ENCODE measurements at regions not wholly inside any gene's neighbourhood (a gene's known extent, or its start where the extent isn't known, plus 50 kb on each side); places are given as distances from the start of the nearest gene placed in this dataset.
A peak's percentile ranks its signal among the peaks of the same experiment; 100 is the strongest.

DNA sequence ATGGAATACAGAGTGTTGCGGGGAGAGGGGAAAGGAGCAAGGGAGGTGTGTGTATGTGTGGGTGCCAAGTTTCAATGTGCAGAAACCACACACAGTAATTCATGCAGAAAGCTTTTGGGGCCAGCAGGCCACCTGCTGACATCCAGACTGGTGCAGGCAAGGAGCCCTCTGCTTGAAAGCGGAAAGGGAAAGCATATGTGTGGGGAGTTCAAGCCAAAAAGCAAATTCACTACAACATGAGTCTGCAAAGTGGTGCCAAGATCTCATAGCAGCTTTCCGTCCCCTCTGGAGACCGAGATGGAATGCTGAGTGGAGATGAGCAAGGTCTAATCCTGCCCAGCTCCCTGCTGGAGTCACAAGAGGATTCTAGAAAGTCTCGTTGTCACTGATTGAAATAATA, 159.7 kb upstream of the VLDLR start:
- DNase-seq = no peak

DNA sequence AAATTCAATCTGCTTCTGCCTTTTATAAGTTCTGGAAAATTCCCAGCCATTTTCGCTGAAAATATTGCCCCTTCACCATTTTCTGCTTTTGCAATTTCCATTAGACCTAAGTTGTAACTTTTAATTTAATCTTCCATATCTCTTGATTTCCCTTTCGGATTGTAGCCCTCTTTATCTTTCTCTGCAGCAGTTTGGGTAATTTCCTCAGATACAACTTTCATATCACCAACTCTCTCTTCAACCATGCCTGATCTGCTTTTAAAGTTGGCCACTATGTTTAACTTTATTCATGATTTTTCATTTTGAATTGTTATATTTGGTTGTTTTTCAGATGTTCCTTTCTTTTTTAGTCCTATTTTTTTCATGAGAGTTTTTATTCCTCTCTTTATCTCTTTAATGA, 157.0 kb upstream of the VLDLR start:
- no peak for DNase-seq

DNA sequence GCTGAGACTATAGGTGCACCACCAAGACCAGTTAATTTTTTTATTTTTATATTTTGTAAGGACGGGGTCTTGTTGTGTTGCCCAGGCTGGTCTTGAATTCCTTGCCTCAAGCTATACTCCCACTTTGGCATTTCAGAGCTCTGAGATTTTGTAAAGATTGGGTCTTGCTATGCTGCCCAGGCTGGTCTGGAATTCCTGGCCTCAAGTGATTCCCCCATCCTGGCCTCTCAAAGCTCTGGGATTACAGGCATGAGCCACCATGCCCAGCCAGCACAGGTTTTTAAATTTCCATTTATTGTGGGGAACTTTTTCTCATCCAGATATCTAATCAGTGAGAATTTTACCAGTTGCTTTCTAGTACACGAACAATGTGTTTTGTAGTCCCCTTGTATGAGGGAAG, 156.1 kb upstream of the VLDLR start:
- DNase-seq = no peak

DNA sequence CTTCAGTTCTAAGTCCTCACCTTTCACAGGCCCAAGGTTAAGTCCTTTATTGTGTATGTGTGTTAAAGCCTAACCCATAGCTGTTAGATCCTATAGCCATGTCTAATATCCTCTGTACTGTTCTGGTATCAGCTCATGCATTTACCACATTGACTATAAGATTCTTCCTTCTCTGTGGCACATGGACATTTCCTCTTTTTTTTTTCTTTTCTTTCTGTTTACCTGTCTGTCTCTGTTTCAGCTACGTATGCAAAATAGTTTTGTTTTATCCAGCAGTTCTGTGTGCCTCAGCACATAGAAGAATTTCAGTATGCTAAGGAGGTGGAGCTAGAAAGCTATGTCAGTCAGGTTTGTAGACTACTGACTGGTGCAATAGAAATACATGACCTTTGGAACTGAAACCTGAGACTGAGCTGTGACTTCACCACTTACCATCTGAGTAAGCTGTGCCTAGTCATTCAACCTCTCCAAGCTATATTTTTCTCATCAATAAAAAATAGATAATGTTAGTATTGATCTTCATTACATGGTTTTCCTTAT, 155.6 kb upstream of the VLDLR start:
- DNase-seq = no peak

DNA sequence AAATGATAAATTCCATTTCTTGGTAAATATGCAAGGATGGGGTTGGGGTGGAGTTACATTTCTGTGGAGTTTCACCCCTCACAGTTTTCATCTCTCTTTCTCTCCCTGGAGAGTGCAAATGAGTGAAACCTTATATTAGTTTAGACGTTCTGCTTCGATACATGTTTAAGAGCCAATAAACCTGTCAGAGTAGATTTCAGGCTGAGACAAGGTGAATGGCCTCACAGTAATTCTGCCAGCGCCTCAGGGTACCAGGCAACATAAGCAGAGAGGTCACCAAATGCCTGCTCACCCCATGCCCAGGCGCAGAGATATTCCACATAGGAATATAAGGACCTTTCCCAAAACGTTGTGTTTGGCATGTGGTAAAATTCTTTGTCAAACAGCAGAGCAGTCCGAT, 154.9 kb upstream of the VLDLR start:
- no peak for DNase-seq

DNA sequence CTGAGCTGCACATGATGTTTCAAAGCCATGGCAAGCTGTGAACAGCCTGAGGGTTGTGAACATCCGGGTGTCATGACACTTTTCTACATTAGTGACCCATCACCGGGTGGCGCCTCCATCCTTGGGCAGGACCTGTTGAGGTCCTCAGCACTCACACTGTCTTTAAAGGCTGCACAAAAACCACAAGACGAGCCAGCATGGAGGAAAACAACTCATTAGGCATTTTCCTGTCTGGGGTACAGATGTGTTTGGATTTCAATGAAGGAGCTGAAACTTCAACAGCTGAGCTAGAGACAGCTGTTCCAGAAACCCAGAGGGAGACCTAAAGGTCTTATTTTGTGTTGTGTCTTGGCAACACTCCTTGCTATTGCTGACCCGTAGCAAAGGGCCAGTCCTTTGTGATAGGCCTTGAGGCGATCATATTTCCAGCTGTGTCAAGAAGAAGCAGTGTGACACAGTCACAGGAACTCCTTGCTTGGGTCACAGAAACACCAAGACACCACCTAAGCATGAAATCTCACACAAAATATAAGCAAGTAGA, 151.8 kb upstream of the VLDLR start:
- no peak for DNase-seq

DNA sequence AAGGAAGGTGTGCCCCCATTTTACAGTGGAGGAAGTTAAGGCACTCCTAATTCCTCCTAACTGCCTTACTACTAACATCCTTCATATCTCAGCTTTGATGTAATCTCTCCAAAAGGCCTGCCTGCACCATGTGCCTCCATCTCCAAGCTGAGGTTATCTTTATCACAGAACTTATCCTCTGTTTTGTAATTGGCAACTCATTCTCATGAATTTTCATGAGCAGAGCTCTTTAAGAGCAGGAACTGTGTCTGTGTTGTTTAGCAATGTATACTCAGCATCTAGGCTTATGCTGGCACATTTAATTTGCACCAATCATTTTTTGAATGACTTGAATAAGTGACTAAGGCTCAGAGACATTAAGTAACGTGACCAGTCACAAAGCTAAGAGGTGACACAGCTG, 147.9 kb upstream of the VLDLR start:
- DNase-seq = no peak

DNA sequence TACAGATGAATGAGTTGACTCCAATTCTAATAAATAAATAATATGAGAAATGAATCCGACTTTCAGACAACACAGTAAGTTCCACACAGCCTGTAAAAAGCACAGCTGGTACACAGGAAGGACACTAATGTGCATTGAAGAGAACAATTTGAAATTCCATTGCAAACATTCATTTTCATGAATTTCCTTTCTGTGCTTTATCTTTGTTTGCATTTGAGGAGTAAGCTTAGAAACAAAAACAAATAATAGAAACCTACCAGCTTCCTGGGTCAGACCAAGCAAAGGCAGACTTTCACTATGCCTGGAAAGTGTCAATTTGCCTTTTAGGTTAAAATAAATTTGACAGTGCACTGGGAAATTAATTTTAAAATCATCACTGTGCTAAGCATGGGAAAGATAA, 143.8 kb upstream of the VLDLR start:
- DNase-seq = peak; percentile 39

DNA sequence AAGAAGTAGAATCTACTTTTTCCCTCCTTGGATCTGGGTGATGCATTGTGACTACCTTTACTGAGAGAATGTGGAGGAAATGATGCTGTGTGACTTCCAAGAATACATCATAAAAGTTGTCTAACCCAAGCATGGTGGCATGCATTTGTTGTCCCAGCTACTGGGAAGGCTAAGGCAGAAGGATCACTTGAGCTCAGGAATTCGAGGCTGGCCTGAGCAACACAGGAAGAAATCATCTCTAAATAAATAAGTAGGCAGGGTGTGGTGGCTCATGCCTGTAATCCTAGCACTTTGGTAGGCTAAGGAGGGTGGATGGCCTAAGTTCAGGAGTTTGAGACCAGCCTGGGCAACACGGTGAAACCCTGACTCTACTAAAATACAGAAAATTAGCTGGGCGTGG, 143.2 kb upstream of the VLDLR start:
- DNase-seq = no peak

DNA sequence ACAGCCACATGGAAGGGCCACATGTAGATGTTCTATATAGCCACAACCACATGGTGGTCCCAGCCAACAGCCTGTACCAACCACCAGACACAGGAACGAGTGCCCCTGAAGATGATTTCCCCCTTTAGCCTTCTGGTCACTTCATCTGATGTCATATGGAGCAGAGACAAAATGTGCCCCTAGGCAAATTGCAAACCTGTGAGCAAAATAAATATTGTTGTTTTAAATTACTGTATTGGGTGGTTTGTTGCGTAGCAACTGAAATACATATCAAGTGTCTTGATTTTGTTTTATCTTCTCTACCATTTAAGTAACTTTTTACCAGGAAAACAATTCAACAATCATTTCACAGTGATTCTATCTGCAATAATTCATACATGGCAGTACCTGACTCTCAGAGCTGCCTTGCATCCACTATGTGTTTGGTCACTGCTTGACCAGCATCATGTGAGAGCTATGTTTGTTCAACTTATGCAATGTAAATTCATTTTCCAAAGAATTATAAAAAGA, 142.5 kb upstream of the VLDLR start:
- no peak for DNase-seq

DNA sequence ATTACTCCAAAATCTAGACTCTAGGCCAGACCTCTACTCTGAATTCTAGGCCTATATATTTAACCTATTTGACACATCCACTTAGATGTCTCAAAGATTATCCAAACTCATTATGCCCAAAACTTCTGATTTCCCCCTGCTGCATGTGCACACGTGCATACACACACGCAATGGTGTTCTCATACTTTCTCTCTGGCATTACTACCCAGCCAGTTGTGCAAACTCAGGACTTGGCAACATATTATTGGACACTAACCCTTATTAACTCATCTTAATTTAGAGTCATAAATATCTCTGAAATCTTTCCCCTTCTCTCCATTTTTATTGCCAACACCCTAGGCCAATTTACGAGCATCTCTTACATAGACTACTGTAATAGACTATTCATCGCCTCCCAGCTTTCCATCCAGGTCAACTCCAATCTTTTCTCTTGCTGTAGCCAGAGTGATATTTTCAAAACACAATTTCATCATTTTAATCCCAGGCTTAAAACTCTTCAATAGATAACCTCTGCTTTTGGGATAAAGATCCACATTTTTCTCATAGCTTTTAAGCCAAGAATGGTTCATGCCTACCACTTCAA, 141.2 kb upstream of the VLDLR start:
- DNase-seq = no peak

DNA sequence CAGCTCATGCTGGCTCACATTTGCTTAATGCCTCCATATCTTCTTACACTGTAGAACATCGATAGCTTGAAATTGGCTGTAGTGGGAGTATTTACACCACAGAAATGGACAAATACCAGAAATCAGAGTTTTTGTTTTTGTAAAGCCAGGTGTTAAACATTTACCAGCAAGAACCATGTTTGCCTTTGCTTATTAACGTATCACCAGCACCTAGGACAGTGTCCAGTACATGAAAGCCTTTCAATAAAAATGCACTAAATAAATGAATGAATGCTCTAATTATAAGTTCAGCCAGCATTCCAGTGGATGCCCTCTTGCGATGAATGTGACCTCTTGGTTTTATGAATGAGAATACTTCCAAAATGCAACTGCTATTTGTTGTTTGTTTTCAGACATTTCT, 140.4 kb upstream of the VLDLR start:
- no peak for DNase-seq

DNA sequence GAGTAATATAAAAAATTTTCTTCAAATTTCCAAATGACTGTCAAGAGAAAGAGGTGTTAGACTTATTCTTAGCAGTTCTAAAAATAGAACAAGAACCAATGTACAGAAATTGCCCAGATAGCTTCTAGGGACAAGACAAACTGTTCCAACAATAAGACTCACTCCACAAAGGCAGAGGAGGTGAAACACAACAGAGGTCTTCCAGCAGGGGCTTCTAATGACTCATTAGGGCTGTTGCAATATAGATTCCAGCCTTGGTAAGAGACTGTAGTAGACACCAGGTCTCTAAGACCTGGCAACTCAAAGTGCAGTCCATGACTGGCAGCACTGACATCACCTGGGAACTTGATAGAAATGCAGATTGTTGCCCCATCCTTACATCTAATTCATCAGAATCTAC, 134.6 kb upstream of the VLDLR start:
- DNase-seq = no peak

DNA sequence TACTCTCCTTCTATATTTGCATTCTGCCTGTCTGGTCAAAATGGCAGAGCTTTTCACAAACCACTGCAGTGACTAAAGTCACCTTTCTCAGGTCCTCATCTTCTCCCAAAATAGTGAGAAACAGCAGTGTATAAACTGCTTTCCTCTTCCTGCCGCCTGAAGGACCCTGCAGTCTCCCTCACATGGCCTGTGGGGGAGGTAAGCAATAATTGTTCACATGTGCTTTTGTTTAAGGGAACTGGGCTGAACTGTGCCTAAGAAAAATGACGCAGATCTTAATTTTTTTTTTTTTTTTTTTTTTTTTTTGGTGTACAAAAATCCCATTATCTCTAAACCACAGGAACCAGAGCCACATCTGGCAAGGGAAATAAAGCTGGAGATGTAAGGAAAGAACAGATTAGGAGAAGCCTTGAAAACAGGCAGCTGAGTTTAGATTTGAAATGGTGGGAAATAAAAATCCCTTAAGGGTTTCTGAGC, 131.7 kb upstream of the VLDLR start:
- no peak for DNase-seq

DNA sequence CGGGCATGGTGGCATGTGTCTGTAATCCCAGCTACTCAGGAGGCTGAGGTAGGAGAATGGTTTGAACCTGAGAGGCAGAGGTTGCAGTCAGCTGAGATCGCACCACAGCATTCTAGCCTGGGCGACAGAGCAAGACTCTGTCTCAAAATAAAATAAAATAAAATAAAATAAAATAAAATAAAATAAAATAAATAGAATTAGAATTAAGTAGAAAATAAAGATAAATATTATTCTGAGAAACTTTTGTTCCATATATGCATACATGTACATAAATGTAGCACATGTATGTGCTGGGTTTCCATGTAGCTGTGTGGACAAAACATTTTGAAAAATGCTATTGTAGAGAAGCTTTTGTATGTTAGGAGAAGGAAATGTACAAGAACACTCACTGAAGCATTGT, 129.4 kb upstream of the VLDLR start:
- no peak for DNase-seq

DNA sequence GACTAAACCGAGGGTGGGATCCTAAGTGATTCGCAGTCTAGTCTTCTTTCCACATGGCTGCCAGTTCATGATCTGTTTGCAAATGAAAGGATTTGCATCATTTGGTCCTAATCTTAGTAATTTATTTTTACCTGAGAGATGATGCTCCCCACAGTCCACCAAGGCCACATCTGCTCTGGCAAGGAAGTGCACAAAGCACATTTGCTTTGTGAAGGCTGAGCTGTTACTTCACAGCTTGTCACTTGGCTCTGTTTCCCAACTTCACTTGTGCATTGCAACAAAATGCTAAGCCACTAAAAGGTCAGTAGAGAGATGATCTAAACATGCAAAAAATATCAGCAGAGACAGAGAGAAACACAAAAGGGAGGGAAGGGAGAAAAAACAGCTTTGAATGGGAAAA, 128.5 kb upstream of the VLDLR start:
- no peak for DNase-seq

DNA sequence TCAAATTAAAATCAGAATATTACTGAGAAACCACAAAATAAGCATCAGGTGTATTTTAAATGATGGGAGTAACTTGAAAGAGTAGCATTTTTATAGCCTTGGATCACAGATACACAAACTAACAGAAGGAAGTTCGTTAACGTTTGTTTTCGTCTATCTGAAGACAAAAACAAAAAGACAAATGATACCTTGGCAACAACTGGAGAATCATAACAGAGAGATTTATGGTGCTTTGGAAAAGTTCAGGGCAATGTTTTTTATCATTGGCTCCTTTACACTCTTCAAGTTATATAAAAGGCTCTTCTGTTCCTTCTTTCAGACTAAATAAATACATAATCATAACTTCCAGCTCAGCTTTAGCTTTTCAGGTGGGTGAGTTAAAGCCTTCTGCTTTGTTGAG, 128.1 kb upstream of the VLDLR start:
- DNase-seq = no peak

DNA sequence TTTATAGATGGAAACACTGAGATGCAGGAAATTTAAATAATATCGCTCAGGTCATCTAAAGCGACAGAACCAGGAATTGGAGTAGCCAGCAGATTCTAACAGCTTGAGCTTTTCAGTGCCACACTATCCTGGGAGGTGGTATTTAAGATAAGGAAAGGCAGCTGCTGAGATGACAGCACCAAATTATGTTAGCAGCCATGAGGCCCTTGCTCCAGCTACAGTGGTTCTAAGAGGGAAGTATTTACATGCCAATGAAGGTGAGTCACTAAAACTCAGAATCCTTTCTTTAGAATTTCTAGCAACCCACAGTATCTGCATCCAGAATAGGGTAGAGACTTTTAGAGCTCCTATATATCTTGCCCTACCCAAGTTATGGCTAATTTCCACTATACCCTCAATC, 127.0 kb upstream of the VLDLR start:
- DNase-seq = no peak

DNA sequence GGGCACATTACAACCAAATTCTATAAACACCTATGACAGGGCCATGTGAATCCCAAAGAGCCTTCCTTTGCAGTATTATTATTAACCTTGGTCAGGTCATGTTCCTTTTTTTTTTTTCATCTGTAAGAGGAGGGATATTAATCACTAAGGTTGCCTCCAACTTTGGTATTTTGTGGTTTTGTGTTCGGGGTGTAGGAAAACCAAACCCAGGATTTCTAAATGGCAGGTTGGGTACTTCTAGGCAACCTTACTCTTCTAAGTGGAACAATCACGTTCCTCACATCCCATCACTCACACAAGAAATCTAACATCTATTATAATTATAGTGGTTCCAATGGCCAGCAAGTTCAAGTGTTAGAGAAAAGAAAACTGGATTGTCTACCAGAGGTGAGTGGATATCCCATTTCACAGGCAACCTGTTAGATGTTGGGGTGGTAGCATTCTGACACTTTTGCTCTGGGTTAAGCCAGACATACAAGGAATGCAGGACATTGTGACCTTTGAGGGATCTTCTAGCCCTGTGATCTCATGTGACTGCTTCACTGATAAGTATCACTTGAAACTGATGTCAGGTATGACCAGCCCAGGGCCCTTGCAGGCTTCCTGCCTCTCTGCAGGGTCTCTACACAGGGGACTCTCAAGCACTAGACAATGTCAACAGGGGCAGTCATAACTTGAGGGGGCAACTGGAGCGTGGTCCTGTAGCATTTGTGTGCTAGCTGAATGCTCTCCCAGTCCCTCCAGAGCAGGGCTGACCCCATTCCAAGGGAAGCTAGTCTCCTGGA, 126.2 kb upstream of the VLDLR start:
- no peak for DNase-seq

DNA sequence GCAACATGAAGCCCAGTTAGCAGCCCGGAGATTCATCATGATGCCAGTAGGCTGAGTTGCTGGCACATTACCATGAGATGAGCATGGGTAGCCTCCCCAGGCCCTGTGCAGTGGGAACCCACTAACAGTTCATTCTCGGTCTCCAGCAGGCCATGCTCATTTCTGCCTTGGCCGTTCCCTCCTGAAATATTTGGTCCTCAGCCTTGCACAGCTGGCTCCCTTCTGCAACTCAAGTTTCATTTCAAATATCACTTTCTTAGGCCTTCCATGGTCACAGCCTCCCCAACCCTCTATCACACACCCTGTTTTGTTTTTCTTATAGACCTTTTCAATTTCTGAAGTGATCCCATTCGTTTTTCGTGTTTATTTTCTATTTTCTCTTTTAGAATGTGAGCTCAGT, 125.4 kb upstream of the VLDLR start:
- no peak for DNase-seq

DNA sequence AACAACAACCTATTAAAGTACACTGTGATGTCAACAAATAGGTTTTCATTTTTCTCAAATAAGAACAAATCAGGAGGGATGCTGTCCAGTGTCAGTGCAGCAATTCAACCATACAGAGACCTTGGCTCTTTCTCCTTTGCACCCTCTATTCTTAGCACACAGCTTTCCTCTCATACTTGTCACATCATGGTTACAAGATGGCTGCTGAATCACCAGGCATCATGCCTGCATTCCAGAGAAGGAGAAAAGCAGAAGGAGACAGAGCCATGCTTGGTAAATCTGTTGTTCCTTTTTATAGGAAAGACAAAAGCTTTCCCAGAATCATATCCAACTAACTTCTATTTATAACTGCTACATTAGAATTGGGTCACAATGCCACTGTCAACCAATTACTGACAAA, 124.7 kb upstream of the VLDLR start:
- DNase-seq = no peak

DNA sequence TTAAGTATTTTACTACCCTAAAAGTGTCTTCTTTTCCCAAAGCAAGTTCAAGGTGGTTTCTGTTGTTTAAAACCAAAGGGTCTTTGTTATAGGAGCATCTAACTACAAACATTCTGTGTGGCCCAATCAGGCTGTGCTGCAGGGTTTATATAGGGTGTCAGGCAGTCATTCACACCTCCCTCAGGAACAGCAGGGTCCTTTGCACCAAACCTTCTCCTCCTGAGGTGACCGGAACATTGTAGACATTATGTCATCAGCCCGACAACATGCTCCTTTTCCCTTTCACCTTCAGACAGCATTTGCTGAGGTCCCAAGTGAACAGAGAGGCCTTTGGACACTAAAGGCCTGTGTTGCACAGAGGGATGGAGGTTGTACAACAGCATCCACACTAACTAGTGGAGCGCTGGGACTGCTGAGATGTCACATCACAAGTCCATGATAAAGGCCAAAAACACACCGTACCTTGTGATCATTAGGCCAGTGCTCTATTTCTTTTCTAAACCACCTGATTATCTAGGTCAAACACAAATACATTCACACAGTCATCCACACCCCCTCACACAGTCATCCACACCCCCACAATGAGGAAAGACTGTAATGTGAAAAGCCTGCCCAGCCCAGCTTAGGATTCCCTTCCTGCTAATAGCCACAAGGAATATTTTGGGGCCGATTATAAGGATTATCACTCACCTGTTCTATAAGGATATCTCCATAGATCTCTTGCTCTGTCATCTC, 123.8 kb upstream of the VLDLR start:
- no peak for DNase-seq

DNA sequence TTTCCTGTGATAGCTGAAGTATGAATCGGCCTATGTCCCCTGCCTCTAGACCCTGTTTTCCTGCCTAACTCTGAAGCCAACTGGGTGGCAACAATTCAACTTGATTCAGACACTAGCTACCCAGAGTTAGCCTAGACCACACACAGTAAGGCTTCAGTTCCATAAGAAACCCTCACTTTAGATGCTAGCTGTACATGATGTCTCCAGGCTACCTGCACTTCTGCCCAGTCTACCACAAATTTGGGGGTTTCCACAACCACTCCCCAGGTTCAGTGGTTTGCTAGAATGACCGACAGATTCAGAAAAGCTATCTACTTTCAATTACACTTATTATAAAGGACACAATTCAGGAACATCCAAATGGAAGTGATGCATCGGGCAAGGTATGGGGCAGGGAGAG, 119.4 kb upstream of the VLDLR start:
- no peak for DNase-seq

DNA sequence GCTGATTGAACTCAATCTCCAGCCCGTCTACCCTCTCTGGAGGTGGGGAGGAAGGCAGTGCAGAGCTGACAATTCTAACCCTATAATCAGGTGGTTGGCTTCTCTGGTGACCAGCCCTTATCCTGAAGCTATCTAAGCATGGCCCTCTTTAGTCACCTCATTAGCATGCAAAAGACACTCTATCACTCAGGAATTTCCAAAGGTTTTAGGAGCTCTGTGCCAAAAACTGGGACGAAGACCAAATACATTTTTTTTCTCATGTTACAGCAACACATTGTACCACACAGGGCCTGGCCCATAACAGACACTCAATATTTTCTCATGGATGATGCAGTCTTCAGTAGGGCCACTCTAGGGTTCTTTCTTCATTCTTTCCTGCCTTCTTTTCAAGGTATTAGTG, 118.8 kb upstream of the VLDLR start:
- DNase-seq = no peak

All from NCI-H2081 treated with DMSO at 0.1 percent for 48 hours (cell line).